ENCODE measurements at regions not wholly inside any gene's neighbourhood (a gene's known extent, or its start where the extent isn't known, plus 50 kb on each side); places are given as distances from the start of the nearest gene placed in this dataset.

DNA sequence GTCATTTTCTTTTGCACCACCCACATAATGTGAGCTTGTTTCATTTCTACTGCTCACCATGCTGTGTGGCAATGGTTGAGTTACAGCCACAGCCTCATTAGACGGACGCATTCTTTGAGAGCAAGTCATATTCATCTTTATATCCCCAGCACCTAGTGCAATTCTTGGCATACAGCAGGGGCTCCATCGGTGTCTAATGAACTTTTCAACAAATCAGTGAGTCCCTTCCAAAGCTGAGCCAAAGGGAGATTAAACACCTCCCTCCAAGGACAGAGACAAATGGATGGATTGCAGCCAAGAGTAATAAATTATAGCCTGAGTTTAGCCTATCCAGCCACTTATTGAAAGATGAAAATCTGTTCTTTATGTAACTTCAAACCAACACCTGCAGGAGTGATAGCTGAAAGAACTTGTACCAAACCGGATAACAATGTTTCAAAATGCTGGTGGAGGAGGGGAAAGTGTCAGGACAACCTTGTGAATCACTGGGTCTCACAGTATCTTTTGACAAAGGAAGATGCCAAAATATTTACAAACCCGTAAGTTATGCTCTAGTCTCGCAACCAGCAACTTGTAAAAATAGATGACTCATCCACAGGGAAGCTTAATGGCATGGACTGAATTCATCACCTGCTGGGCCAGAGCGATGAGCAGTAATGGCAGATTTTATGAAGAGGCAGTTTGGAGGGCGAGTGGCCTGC, 139.0 kb downstream of the PXDC1 start:
- no peaks in the 10 kb centered on the region for H3K36me3 Mint-ChIP-seq (ENCODE audit: insufficient read depth, unreplicated experiment)
- Histone ChIP-seq H3K4me1 (no peaks in the 10 kb centered on the region), H3K27me3 (replicated peaks; ENCODE audit: control insufficient read depth, insufficient read depth, low read length) (no peaks in the 10 kb centered on the region), H3K4me3 (ENCODE audit: low read depth, low read length) (no peak overlapping the region), H3K9me3 (no peaks in the 10 kb centered on the region), H3K36me3 (ENCODE audit: control insufficient read depth, insufficient read depth, low read length) (no peaks in the 10 kb centered on the region)
- POLR2A ChIA-PET, result no interaction called here
- CTCF ChIA-PET, result no interaction called here
- peak in 1 of 2 experiments; percentile 30 for DNase-seq
- intact Hi-C loops (cut with micrococcal nuclease; ENCODE audit: unreplicated experiment), result no loop called here
- no peaks in the 10 kb centered on the region for H3K9me3 Mint-ChIP-seq (ENCODE audit: unreplicated experiment)
- H3K27ac Mint-ChIP-seq (ENCODE audit: unreplicated experiment), result no peak overlapping the region
- H3K4me1 Mint-ChIP-seq (ENCODE audit: low read depth, unreplicated experiment), result peaks cover 6% of the 10 kb centered on the region
- no peak overlapping the region for H3K4me3 Mint-ChIP-seq (ENCODE audit: unreplicated experiment)
- TF ChIP-seq, protein P1, sequence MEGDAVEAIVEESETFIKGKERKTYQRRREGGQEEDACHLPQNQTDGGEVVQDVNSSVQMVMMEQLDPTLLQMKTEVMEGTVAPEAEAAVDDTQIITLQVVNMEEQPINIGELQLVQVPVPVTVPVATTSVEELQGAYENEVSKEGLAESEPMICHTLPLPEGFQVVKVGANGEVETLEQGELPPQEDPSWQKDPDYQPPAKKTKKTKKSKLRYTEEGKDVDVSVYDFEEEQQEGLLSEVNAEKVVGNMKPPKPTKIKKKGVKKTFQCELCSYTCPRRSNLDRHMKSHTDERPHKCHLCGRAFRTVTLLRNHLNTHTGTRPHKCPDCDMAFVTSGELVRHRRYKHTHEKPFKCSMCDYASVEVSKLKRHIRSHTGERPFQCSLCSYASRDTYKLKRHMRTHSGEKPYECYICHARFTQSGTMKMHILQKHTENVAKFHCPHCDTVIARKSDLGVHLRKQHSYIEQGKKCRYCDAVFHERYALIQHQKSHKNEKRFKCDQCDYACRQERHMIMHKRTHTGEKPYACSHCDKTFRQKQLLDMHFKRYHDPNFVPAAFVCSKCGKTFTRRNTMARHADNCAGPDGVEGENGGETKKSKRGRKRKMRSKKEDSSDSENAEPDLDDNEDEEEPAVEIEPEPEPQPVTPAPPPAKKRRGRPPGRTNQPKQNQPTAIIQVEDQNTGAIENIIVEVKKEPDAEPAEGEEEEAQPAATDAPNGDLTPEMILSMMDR (IDR thresholded peaks at IDR 0.05; ENCODE audit: insufficient read depth in 1 of 2, low read depth in 1 of 2, low read length in 1 of 2, severe bottlenecking in 1 of 2, unreplicated experiment in 1 of 2), result no peak
- no TSS peak for BruUV-seq (replicated peaks)
- H3K27me3 Mint-ChIP-seq (ENCODE audit: insufficient read depth, unreplicated experiment), result no peaks in the 10 kb centered on the region

DNA sequence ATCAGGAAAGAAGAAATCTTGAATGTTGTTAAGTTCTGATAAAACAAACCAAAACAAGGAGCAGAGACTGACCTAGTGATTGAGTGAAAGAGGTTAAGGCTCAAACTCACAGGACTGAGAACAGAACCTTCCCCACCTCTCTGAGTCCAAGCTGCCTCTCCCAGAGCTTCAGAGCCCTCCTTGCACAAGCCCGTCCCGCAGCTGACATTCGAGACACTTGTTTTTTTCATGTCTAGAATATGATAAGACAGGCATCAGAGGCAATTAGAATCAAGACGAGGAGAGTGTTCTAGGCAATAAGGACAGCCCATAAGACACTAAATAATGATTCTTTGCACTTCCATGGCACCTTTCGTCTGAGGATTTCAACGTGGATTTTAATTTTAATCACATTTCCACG, 140.6 kb downstream of the PXDC1 start:
- intact Hi-C loops (cut with micrococcal nuclease; ENCODE audit: unreplicated experiment), result no loop called here
- Histone ChIP-seq H3K27me3 (replicated peaks; ENCODE audit: control insufficient read depth, insufficient read depth, low read length) (no peaks in the 10 kb centered on the region), H3K4me1 (no peaks in the 10 kb centered on the region), H3K36me3 (ENCODE audit: control insufficient read depth, insufficient read depth, low read length) (no peaks in the 10 kb centered on the region), H3K4me3 (ENCODE audit: low read depth, low read length) (no peak overlapping the region), H3K9me3 (no peaks in the 10 kb centered on the region)
- POLR2A ChIA-PET, result no interaction called here
- no peaks in the 10 kb centered on the region for H3K9me3 Mint-ChIP-seq (ENCODE audit: unreplicated experiment)
- H3K36me3 Mint-ChIP-seq (ENCODE audit: insufficient read depth, unreplicated experiment), result no peaks in the 10 kb centered on the region
- TF ChIP-seq, protein P1 (IDR thresholded peaks at IDR 0.05; ENCODE audit: insufficient read depth in 1 of 2, low read depth in 1 of 2, low read length in 1 of 2, severe bottlenecking in 1 of 2, unreplicated experiment in 1 of 2), result no peak
- CTCF ChIA-PET, result no interaction called here
- no peak overlapping the region for H3K4me3 Mint-ChIP-seq (ENCODE audit: unreplicated experiment)
- H3K4me1 Mint-ChIP-seq (ENCODE audit: low read depth, unreplicated experiment), result peaks cover 6% of the 10 kb centered on the region
- H3K27me3 Mint-ChIP-seq (ENCODE audit: insufficient read depth, unreplicated experiment), result no peaks in the 10 kb centered on the region
- no peak overlapping the region for H3K27ac Mint-ChIP-seq (ENCODE audit: unreplicated experiment)
- no peak for DNase-seq
- no TSS peak for BruUV-seq (replicated peaks)

DNA sequence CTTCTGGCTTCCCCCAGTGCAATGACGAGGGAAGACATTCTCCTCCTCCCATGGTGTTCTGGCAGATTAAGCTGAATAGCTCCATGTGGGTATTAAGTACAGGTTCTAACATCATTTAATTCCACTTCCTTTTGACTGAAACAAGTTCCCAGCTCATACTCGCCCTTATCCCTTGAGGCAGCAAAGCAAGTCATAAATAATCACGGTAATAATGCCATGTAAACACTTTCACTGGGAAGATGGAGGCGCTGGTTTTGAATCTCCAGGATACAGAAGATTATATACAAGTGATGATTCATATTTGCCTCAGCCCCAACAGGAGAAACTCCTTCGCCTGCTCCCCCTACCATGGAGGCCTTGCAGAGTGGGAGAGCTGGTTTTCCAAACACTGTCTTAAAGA, 141.3 kb downstream of the PXDC1 start:
- intact Hi-C loops (cut with micrococcal nuclease; ENCODE audit: unreplicated experiment), result no loop called here
- no peak for DNase-seq
- Mint-ChIP-seq H3K36me3 (ENCODE audit: insufficient read depth, unreplicated experiment) (no peaks in the 10 kb centered on the region), H3K27ac (ENCODE audit: unreplicated experiment) (no peak overlapping the region), H3K9me3 (ENCODE audit: unreplicated experiment) (no peaks in the 10 kb centered on the region), H3K27me3 (ENCODE audit: insufficient read depth, unreplicated experiment) (no peaks in the 10 kb centered on the region), H3K4me3 (ENCODE audit: unreplicated experiment) (no peak overlapping the region), H3K4me1 (ENCODE audit: low read depth, unreplicated experiment) (peaks cover 6% of the 10 kb centered on the region)
- Histone ChIP-seq H3K9me3 (no peaks in the 10 kb centered on the region), H3K36me3 (ENCODE audit: control insufficient read depth, insufficient read depth, low read length) (no peaks in the 10 kb centered on the region), H3K4me3 (ENCODE audit: low read depth, low read length) (no peak overlapping the region), H3K27me3 (replicated peaks; ENCODE audit: control insufficient read depth, insufficient read depth, low read length) (no peaks in the 10 kb centered on the region), H3K4me1 (no peaks in the 10 kb centered on the region)
- ChIA-PET POLR2A (no interaction called here), CTCF (no interaction called here)
- no TSS peak for BruUV-seq (replicated peaks)
- TF ChIP-seq, protein P1 (IDR thresholded peaks at IDR 0.05; ENCODE audit: insufficient read depth in 1 of 2, low read depth in 1 of 2, low read length in 1 of 2, severe bottlenecking in 1 of 2, unreplicated experiment in 1 of 2), result no peak

All from Caco-2 (cell line).